ENCODE measurements at regions not wholly inside any gene's neighbourhood (a gene's known extent, or its start where the extent isn't known, plus 50 kb on each side); places are given as distances from the start of the nearest gene placed in this dataset.

DNA sequence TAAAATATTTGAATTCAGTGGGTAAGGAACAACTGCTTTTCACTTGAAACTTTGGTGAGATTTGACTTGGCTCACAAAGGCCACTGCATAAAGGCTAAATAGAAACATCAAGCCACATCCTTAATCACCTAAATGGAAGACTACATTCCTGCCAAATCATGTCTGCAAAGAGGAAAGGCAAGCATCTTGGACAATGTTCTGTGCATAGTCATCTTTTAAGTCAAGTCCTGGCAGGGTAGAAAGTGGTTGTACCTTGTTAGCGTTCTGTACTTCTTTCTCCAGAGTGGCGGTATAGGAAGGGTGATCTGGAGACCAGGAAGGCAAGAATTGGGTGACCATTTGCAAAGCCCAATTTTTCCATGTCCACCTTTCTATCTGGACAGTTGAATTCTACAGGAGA is 121.4 kb upstream of the SLC14A2 start:
- H3K9me3 ChIP-seq, result no peaks in the 10 kb centered on the region
- 95 to 100% methylated on average over 2 of the region's 2 CpGs for WGBS, 2 donors
- no peaks in the 10 kb centered on the region for H3K36me3 ChIP-seq
- no peak for TF ChIP-seq POLR2A (IDR thresholded peaks at IDR 0.05)
- TF ChIP-seq, protein P1, sequence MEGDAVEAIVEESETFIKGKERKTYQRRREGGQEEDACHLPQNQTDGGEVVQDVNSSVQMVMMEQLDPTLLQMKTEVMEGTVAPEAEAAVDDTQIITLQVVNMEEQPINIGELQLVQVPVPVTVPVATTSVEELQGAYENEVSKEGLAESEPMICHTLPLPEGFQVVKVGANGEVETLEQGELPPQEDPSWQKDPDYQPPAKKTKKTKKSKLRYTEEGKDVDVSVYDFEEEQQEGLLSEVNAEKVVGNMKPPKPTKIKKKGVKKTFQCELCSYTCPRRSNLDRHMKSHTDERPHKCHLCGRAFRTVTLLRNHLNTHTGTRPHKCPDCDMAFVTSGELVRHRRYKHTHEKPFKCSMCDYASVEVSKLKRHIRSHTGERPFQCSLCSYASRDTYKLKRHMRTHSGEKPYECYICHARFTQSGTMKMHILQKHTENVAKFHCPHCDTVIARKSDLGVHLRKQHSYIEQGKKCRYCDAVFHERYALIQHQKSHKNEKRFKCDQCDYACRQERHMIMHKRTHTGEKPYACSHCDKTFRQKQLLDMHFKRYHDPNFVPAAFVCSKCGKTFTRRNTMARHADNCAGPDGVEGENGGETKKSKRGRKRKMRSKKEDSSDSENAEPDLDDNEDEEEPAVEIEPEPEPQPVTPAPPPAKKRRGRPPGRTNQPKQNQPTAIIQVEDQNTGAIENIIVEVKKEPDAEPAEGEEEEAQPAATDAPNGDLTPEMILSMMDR (IDR thresholded peaks at IDR 0.05), result no peak
- no peaks in the 10 kb centered on the region for H3K4me1 ChIP-seq
- intact Hi-C loops (cut with DNase I), result no loop called here
- H3K27ac ChIP-seq, result no peak overlapping the region
- no peaks in the 10 kb centered on the region for H3K27me3 ChIP-seq
- H3K4me3 ChIP-seq (replicated peaks in 1 of 3), result no peak overlapping the region
- no peak for DNase-seq

DNA sequence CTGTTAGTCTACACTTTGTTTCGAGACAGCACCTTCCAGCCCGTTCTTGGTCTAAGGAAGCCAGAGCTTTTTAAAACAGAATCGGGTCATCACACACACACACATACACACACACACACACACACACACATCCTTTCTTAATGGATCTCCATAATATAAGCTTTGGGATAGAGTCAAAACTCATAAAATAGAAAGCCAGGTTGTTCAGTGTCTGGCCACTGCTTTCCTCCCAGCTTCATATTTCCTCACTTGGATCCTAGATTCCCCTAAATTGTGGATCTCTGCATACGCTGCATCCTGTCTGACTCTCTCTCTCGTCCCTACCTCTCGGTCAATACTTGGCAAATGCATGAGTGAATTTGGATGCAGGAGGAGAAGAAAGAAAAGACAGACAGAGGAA is 120.5 kb upstream of the SLC14A2 start:
- TF ChIP-seq, protein P1 (IDR thresholded peaks at IDR 0.05), result no peak
- TF ChIP-seq POLR2A (IDR thresholded peaks at IDR 0.05), result no peak
- no peaks in the 10 kb centered on the region for H3K4me1 ChIP-seq
- no peaks in the 10 kb centered on the region for H3K27me3 ChIP-seq
- WGBS, 2 donors, result 88 to 92% methylated on average over 6 of the region's 6 CpGs
- DNase-seq, result no peak
- intact Hi-C loops (cut with DNase I), result no loop called here
- H3K36me3 ChIP-seq, result no peaks in the 10 kb centered on the region
- no peak overlapping the region for H3K4me3 ChIP-seq (replicated peaks in 1 of 3)
- no peak overlapping the region for H3K27ac ChIP-seq
- no peaks in the 10 kb centered on the region for H3K9me3 ChIP-seq

GRCh38 chr18:45496741-45497140 is 118.5 kb upstream of the SLC14A2 start:
- no peak for DNase-seq
- H3K36me3 ChIP-seq, result no peaks in the 10 kb centered on the region
- TF ChIP-seq, protein P1 (IDR thresholded peaks at IDR 0.05), result no peak
- no peak for TF ChIP-seq POLR2A (IDR thresholded peaks at IDR 0.05)
- WGBS, 2 donors, result 94 to 100% methylated on average over 1 of the region's 1 CpG
- intact Hi-C loops (cut with DNase I), result no loop called here
- no peaks in the 10 kb centered on the region for H3K4me1 ChIP-seq
- H3K27me3 ChIP-seq, result no peaks in the 10 kb centered on the region
- no peak overlapping the region for H3K4me3 ChIP-seq (replicated peaks in 1 of 3)
- H3K27ac ChIP-seq, result no peak overlapping the region
- no peaks in the 10 kb centered on the region for H3K9me3 ChIP-seq

GRCh38 chr18:45497595-45498286 is 117.5 kb upstream of the SLC14A2 start:
- no peak for DNase-seq
- H3K27me3 ChIP-seq, result no peaks in the 10 kb centered on the region
- no peak overlapping the region for H3K4me3 ChIP-seq (replicated peaks in 1 of 3)
- 85 to 87% methylated on average over 5 of the region's 5 CpGs for WGBS, 2 donors
- intact Hi-C loops (cut with DNase I), result no loop called here
- H3K27ac ChIP-seq, result no peak overlapping the region
- no peaks in the 10 kb centered on the region for H3K9me3 ChIP-seq
- no peaks in the 10 kb centered on the region for H3K36me3 ChIP-seq
- H3K4me1 ChIP-seq, result no peaks in the 10 kb centered on the region
- TF ChIP-seq POLR2A (IDR thresholded peaks at IDR 0.05), result no peak
- TF ChIP-seq, protein P1 (IDR thresholded peaks at IDR 0.05), result no peak

DNA sequence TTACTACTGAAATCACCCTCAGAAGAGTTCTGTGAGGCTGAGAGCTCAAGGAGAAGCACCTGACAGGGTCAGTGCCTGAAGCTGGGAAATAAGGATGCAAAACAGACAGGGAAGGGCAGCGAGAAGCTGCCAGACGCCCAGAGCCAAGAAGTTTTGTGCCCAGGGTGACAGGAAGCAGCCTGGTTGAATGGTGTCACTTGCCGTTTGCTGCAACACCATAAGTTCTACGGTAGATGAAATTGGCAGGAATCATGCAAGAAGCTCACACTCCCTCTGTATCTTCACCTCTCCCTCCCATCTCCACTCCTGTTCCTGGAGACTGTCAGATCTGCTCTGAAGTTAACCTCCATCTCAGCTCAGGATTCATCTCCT is 117.0 kb upstream of the SLC14A2 start:
- no peak overlapping the region for H3K27ac ChIP-seq

More for the DNA sequence above, 117.0 kb upstream of the SLC14A2 start:
- Histone ChIP-seq H3K4me3 (replicated peaks in 1 of 3) (no peak overlapping the region), H3K27me3 (no peaks in the 10 kb centered on the region), H3K4me1 (no peaks in the 10 kb centered on the region), H3K36me3 (no peaks in the 10 kb centered on the region), H3K9me3 (no peaks in the 10 kb centered on the region)
- 73 to 78% methylated on average over 4 of the region's 4 CpGs for WGBS, 2 donors
- no peak for DNase-seq
- TF ChIP-seq POLR2A (IDR thresholded peaks at IDR 0.05), result no peak
- TF ChIP-seq, protein P1 (IDR thresholded peaks at IDR 0.05), result no peak
- intact Hi-C loops (cut with DNase I), result no loop called here
